ENCODE measurements at regions not wholly inside any gene's neighbourhood (a gene's known extent, or its start where the extent isn't known, plus 50 kb on each side); places are given as distances from the start of the nearest gene placed in this dataset.
"Not testable (repeated sequence)": the region's sequence is repeated elsewhere in the genome, so short reads cannot be mapped to it uniquely, and the experiment has no call there.

DNA sequence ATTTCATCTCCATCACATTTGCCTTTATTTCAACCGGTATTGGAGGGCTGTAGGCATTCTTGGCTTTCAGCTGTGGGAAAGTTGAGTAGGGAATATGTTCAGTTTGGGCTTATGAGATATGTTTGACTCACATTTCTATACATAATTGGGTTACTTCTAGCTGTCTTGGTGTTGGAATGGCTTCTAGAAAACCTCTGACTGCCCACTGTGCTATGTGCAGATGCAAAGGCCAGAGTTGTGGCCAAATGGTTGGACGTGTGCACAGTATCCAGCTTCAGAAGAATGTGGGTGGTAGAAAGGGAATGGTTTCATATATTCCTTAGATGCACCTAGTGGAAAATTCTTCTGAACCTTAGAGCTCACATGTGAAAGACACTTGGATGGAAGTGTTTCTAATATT lies 92.6 kb upstream of the H2AZ1 start:
- DNase-seq (ENCODE audit: low spot score): no peak
- Mint-ChIP-seq H3K4me1 (ENCODE audit: low read depth) (no peaks in the 10 kb centered on the region), H3K27me3 (ENCODE audit: low read depth) (peaks cover 2% of the 10 kb centered on the region), H3K36me3 (ENCODE audit: low read depth) (no peaks in the 10 kb centered on the region), H3K27ac (no peak overlapping the region), H3K4me3 (no peak overlapping the region), H3K9me3 (no peaks in the 10 kb centered on the region)

DNA sequence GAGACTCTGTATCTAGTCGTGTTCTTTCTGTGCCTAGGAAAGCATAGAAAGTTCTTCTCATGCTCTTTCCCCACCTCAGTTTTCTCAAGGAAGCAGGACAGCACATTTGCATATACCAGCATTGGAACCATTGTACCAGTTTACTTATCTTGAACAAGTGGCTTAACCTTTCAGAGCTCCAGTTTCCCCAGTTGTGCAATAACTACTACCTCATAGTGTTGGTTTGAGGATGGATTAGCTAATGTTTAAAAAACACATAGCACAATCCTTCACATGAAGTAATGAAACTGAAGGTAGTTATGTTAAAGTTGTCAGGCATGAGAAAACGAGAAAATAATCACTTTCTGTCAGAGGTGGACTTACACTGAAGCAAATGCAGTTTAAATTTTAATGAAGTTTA lies 92.2 kb upstream of the H2AZ1 start:
- H3K9me3 Mint-ChIP-seq: no peaks in the 10 kb centered on the region
- DNase-seq (ENCODE audit: low spot score): no peak
- peaks cover 2% of the 10 kb centered on the region for H3K27me3 Mint-ChIP-seq (ENCODE audit: low read depth)
- no peaks in the 10 kb centered on the region for H3K36me3 Mint-ChIP-seq (ENCODE audit: low read depth)
- H3K27ac Mint-ChIP-seq: no peak overlapping the region
- no peak overlapping the region for H3K4me3 Mint-ChIP-seq
- no peaks in the 10 kb centered on the region for H3K4me1 Mint-ChIP-seq (ENCODE audit: low read depth)

DNA sequence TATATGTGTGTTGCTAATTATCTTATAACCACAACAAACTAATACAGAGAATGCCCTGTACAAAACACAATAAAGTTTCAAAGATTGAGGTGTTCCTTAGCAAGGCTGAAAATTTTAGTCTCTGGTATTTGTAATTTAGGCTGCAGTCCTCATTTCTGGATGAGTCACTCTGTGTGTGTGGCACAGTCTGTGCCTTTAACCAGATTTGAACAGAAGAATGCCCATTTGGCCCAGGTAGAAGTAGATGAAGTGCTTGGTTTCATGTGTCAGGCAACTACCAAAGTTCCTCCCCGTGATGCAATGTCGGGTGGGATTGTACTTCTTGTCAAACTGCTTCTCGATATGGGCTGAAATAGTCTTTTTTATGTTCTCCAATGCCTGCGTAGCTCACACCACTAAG lies 91.6 kb upstream of the H2AZ1 start:
- H3K36me3 Mint-ChIP-seq (ENCODE audit: low read depth): no peaks in the 10 kb centered on the region
- H3K4me1 Mint-ChIP-seq (ENCODE audit: low read depth): no peaks in the 10 kb centered on the region
- peaks cover 2% of the 10 kb centered on the region for H3K27me3 Mint-ChIP-seq (ENCODE audit: low read depth)
- H3K27ac Mint-ChIP-seq: no peak overlapping the region
- H3K9me3 Mint-ChIP-seq: peaks cover 2% of the 10 kb centered on the region
- no peak for DNase-seq (ENCODE audit: low spot score)
- H3K4me3 Mint-ChIP-seq: no peak overlapping the region

DNA sequence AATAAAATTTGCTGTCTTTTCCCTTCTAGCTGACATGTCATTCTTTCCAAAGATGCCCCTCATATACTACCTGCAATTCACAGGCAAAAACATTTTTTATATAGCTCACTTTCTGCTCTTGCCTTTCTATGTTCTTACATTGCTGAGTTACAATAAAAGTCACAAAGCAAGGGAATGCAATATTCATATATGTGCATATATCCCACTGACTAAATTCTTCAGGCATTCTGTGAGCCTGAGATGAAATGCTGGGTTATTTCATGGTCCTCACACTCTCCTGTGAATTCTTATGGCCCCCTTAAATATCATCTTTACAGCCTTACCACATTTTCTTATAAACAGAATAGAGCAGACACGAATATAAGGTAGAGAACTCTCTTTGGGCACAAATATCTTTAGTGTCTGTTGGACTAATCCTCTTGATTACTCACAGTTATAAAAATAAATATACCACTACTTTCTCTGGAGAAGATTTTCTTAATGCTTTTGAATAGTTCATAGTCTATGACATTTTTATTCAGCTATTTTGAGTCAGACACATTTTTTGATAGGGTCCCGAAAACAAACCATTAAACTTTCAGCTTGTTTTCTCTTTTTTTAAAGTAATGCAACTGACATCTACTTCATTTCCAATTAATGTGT lies 84.1 kb upstream of the H2AZ1 start:
- H3K27ac Mint-ChIP-seq: no peak overlapping the region
- H3K36me3 Mint-ChIP-seq (ENCODE audit: low read depth): no peaks in the 10 kb centered on the region
- H3K9me3 Mint-ChIP-seq: peaks cover 15% of the 10 kb centered on the region
- DNase-seq (ENCODE audit: low spot score): no peak
- no peaks in the 10 kb centered on the region for H3K4me1 Mint-ChIP-seq (ENCODE audit: low read depth)
- H3K4me3 Mint-ChIP-seq: no peak overlapping the region
- no peaks in the 10 kb centered on the region for H3K27me3 Mint-ChIP-seq (ENCODE audit: low read depth)

DNA sequence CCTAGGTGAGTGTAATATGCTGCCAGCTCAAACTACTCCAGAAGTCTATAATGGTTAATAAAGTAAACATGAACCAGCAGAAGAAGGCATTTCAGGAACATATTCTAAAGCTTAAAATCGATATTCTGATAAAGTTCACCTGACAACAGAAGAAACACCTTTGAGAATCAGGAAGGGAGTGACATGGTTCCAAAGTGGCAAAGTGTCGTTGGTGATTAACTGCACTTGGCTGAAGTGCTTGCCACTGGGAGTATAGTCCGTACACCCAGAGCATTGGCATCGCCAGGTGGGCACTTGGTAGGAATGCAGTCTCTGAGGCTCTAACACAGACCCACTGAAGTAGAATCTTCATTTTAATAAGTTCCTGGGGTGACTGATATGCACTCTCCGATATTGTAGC lies 76.0 kb upstream of the H2AZ1 start:
- H3K27ac Mint-ChIP-seq: no peak overlapping the region
- no peaks in the 10 kb centered on the region for H3K36me3 Mint-ChIP-seq (ENCODE audit: low read depth)
- no peaks in the 10 kb centered on the region for H3K27me3 Mint-ChIP-seq (ENCODE audit: low read depth)
- no peak overlapping the region for H3K4me3 Mint-ChIP-seq
- no peak for DNase-seq (ENCODE audit: low spot score)
- H3K4me1 Mint-ChIP-seq (ENCODE audit: low read depth): no peaks in the 10 kb centered on the region
- H3K9me3 Mint-ChIP-seq: peaks cover 6% of the 10 kb centered on the region

DNA sequence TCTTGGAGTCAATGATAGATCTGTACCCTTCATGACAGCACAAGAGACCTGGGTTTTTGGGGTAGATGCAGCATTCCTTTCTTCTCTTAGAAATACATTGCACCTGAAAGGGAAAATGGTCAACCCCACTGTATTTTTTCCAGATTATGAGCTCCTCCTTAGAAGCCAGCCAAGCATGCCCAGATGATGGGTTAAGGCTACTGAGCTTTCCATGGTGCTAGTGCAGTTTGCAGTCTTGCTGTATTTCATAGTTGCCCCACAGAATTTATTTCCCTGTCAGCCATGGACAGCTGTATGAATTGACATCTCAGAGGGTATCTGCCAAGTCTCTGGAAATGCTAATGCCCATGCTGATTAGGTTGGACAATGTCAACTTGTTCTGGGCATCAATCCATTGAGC lies 73.7 kb upstream of the H2AZ1 start:
- H3K4me3 Mint-ChIP-seq: no peak overlapping the region
- H3K9me3 Mint-ChIP-seq: no peaks in the 10 kb centered on the region
- no peaks in the 10 kb centered on the region for H3K36me3 Mint-ChIP-seq (ENCODE audit: low read depth)
- H3K27me3 Mint-ChIP-seq (ENCODE audit: low read depth): no peaks in the 10 kb centered on the region
- DNase-seq (ENCODE audit: low spot score): no peak
- H3K4me1 Mint-ChIP-seq (ENCODE audit: low read depth): no peaks in the 10 kb centered on the region
- no peak overlapping the region for H3K27ac Mint-ChIP-seq

DNA sequence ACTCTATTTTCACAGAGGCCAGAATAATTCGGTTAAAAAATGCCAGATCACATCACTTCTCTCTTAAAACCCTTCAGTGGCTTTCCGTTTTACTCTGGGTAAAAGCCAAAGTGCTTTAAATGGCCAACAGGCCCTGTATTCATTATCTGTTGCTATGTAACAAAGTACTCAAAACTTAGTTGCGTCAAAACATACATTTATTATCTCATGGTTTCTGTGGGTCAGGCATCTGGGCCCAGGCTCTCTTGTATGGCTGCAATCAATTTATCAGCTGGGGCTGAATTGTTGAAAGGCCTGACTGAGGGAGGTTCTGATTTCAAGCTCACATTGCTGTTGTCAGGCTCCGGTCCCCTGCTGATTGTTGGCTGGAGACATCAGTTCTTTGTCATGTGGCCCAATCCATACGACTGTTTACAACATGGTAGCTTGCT lies 72.7 kb upstream of the H2AZ1 start:
- Mint-ChIP-seq H3K27me3 (ENCODE audit: low read depth) (no peaks in the 10 kb centered on the region), H3K27ac (no peak overlapping the region), H3K4me3 (no peak overlapping the region), H3K36me3 (ENCODE audit: low read depth) (no peaks in the 10 kb centered on the region), H3K9me3 (no peaks in the 10 kb centered on the region), H3K4me1 (ENCODE audit: low read depth) (no peaks in the 10 kb centered on the region)
- DNase-seq (ENCODE audit: low spot score): no peak

DNA sequence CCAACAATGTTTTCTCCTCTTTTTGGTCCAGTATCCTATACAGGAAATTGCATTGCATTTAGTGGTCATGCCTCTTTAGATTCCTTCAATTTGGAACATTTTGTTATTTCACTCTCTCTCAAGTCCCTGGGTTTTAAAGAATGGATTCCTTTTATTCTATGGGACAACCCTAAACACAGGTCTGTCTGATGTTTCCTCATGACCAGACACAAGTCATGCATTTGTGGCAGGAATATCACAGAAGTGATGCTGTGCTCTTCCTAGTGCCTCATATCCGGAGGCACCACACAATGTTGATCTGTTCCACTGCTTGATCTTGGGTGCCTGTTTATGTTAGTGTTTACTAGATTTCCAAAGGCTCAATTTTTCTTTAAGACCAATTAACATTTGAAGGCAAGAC lies 69.7 kb upstream of the H2AZ1 start:
- H3K4me1 Mint-ChIP-seq (ENCODE audit: low read depth): no peaks in the 10 kb centered on the region
- no peak overlapping the region for H3K27ac Mint-ChIP-seq
- H3K27me3 Mint-ChIP-seq (ENCODE audit: low read depth): peaks cover 2% of the 10 kb centered on the region
- no peak for DNase-seq (ENCODE audit: low spot score)
- H3K36me3 Mint-ChIP-seq (ENCODE audit: low read depth): no peaks in the 10 kb centered on the region
- H3K4me3 Mint-ChIP-seq: no peak overlapping the region
- H3K9me3 Mint-ChIP-seq: no peaks in the 10 kb centered on the region

DNA sequence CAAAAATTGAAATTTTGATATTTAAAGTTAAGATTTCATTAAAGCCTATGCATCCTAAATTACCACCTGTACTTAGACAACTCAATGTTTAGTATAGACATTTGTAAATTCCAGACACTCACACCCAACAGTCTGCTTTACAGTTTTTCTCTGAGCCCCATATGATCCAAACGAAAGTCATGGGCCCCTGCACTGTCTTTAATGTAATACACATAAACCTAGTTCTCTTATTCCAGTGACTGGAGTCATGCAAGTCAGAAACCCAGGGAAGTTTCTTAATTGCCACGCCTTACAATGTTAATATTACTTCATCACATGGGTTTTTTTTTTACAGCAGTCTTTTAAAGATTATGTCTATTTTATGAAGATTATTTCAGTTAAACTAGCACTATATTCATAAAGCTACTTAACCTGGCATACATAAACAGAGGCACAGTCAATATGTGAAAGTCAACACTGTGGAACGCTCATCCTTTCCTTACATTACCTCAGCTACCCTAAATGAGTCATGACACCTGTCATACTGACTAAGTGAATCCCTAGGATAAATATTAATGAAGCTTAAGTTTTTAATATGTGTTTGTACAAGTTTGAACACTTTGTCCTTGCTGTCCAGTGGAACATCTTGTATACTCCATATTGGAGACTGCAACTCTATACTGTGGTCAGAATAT lies 67.7 kb upstream of the H2AZ1 start:
- no peaks in the 10 kb centered on the region for H3K9me3 Mint-ChIP-seq
- no peaks in the 10 kb centered on the region for H3K4me1 Mint-ChIP-seq (ENCODE audit: low read depth)
- no peaks in the 10 kb centered on the region for H3K36me3 Mint-ChIP-seq (ENCODE audit: low read depth)
- H3K4me3 Mint-ChIP-seq: no peak overlapping the region
- DNase-seq (ENCODE audit: low spot score): no peak
- H3K27ac Mint-ChIP-seq: no peak overlapping the region
- H3K27me3 Mint-ChIP-seq (ENCODE audit: low read depth): peaks cover 2% of the 10 kb centered on the region

DNA sequence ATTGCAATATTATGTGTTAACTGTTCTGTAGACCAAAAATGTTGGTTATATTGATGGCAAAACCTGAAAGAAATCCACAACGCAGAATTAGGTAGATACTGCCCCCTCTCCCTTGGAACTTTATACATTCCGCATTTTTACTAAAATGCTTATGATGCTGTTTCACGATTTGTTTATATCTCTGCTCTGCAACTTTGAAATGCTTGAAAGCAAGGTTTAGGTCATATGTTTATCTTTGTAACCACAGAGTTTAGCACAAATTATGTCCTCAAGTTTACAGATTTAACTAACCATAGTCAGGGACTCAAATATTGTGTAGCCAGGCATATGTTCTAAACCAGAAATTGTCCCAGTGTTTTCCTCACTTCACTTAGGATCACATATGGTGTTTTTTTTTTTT lies 66.1 kb upstream of the H2AZ1 start:
- Mint-ChIP-seq H3K27ac (no peak overlapping the region), H3K4me3 (no peak overlapping the region), H3K4me1 (ENCODE audit: low read depth) (no peaks in the 10 kb centered on the region), H3K9me3 (no peaks in the 10 kb centered on the region), H3K36me3 (ENCODE audit: low read depth) (no peaks in the 10 kb centered on the region), H3K27me3 (ENCODE audit: low read depth) (peaks cover 2% of the 10 kb centered on the region)
- no peak for DNase-seq (ENCODE audit: low spot score)

DNA sequence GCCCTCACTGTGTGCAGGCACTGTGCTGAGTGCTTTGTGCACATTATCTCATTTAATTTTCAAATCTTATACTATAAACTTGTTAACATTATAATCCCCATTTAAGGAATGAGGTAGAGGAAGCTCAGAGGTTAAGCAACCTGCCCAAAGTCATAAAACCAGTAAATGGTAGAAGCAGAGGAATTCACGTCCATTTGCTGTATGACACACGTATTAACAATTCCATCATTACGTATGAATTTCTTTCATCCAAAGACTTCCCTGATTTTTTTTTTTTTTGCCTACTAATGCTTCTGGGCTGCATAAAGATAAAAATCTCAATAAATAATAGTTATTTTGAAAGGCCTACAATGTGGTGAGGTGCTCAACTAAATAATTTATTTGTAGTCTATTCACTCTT lies 64.5 kb upstream of the H2AZ1 start:
- no peak for DNase-seq (ENCODE audit: low spot score)
- Mint-ChIP-seq H3K4me3 (no peak overlapping the region), H3K4me1 (ENCODE audit: low read depth) (no peaks in the 10 kb centered on the region), H3K27me3 (ENCODE audit: low read depth) (peaks cover 2% of the 10 kb centered on the region), H3K36me3 (ENCODE audit: low read depth) (no peaks in the 10 kb centered on the region), H3K9me3 (no peaks in the 10 kb centered on the region), H3K27ac (no peak overlapping the region)

DNA sequence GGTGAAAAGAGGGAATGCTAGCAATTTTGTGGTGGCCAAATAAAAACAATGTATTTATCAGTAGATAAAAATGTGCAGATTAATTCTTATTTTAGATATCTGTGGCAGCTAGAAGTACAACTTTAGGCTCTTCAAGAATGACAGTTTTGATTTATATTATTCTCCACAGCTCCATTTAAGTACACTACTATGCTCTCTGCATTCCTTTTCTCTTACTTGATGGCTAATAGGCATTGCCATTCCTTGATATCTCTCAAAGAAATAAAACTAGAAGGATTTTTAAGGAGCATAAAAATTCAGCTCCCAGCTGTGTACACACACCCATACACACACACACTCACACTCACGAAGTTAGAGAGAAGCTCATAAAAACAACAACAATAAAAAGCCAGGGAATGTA lies 59.4 kb upstream of the H2AZ1 start:
- Mint-ChIP-seq H3K4me3 (no peak overlapping the region), H3K27me3 (ENCODE audit: low read depth) (peaks cover 4% of the 10 kb centered on the region), H3K27ac (no peak overlapping the region), H3K36me3 (ENCODE audit: low read depth) (no peaks in the 10 kb centered on the region), H3K4me1 (ENCODE audit: low read depth) (no peaks in the 10 kb centered on the region), H3K9me3 (no peaks in the 10 kb centered on the region)
- DNase-seq (ENCODE audit: low spot score): no peak

DNA sequence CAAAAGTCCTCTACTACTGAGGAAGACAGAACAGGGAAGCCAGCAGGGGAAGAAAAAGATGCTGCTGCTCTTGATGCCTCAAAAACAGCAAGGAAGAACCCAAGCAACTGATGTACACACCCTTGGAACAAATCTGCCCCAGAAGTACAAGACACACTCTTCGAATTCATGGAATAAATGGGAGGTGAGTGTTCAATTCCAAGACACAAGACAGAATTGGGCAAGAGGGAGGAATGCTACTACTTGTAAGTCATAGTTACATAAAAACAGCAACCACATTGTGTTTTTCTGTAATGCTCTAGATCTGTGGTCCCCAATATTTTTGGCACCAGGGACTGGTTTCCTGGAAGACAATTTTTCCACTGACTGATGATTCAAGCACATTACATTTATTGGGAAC lies 58.0 kb upstream of the H2AZ1 start:
- H3K4me1 Mint-ChIP-seq (ENCODE audit: low read depth): no peaks in the 10 kb centered on the region
- no peak overlapping the region for H3K4me3 Mint-ChIP-seq
- no peaks in the 10 kb centered on the region for H3K36me3 Mint-ChIP-seq (ENCODE audit: low read depth)
- H3K9me3 Mint-ChIP-seq: no peaks in the 10 kb centered on the region
- H3K27me3 Mint-ChIP-seq (ENCODE audit: low read depth): peaks cover 4% of the 10 kb centered on the region
- no peak for DNase-seq (ENCODE audit: low spot score)
- no peak overlapping the region for H3K27ac Mint-ChIP-seq

DNA sequence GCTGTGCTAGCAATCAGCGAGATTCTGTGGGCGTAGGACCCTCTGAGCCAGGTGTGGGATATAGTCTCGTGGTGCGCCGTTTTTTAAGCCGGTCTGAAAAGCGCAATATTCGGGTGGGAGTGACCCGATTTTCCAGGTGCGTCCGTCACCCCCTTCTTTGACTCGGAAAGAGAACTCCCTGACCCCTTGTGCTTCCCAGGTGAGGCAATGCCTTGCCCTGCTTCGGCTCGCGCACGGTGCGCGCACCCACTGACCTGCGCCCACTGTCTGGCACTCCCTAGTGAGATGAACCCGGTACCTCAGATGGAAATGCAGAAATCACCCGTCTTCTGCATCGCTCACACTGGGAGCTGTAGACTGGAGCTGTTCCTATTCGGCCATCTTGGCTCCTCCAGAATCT lies 56.1 kb upstream of the H2AZ1 start:
- not testable (repeated sequence) for H3K4me1 Mint-ChIP-seq (ENCODE audit: low read depth); H3K27me3 Mint-ChIP-seq (ENCODE audit: low read depth); H3K9me3 Mint-ChIP-seq; H3K27ac Mint-ChIP-seq; H3K4me3 Mint-ChIP-seq; H3K36me3 Mint-ChIP-seq (ENCODE audit: low read depth); DNase-seq (ENCODE audit: low spot score)

Data from T-helper 2 cell treated with Interferon-gamma antibody and Interleukin-4, amounts not matched to agents 5 μg/mL and 100 μg/mL, for 36 hours (primary cell).